GM12865 (cell line): ENCODE measurements at regions not wholly inside any gene's neighbourhood (a gene's known extent, or its start where the extent isn't known, plus 50 kb on each side); places are given as distances from the start of the nearest gene placed in this dataset.
"Not testable (repeated sequence)": the region's sequence is repeated elsewhere in the genome, so short reads cannot be mapped to it uniquely, and the experiment has no call there.

Experiments
- DNase-seq: peaks from one replicate; pipeline ENCODE4 v3.0.0; 2010; ENCODE audit warnings: low read depth
- H3K4me3 ChIP-seq: 2 replicates; pipeline ENCODE4 v1.5.1; 2011; ENCODE audit warnings: mild to moderate bottlenecking, low read depth, low read length, control low read depth
- TF ChIP-seq, protein P1 (sequence below): IDR thresholded peaks from 2 replicates; pipeline ENCODE4 v1.5.1; 2011; ENCODE audit warnings: low read length, control low read depth, low read depth, inconsistent platforms; ENCODE audit not compliant: insufficient read depth; ENCODE audit errors: missing control alignments

DNA sequence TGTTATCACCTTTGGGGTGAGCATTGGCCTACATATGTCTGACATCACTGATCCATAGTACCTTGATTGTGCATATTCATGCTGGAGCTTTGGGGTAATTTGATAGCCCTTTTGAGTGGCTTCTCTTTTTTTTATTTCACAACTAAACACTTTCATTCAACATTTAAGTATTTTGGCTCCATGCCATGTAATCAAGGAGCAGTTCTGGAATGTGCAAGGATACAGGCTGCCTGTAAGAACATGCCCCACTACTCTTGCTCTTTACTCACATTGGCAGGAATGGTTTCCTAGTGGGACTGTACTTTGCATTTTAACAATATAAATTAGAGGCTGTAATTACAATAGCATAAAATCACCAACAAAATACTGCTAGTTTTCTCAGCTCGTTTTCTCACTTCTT is 300.7 kb upstream of the SPAG17 start:
- no peak for DNase-seq
- TF ChIP-seq, protein P1, sequence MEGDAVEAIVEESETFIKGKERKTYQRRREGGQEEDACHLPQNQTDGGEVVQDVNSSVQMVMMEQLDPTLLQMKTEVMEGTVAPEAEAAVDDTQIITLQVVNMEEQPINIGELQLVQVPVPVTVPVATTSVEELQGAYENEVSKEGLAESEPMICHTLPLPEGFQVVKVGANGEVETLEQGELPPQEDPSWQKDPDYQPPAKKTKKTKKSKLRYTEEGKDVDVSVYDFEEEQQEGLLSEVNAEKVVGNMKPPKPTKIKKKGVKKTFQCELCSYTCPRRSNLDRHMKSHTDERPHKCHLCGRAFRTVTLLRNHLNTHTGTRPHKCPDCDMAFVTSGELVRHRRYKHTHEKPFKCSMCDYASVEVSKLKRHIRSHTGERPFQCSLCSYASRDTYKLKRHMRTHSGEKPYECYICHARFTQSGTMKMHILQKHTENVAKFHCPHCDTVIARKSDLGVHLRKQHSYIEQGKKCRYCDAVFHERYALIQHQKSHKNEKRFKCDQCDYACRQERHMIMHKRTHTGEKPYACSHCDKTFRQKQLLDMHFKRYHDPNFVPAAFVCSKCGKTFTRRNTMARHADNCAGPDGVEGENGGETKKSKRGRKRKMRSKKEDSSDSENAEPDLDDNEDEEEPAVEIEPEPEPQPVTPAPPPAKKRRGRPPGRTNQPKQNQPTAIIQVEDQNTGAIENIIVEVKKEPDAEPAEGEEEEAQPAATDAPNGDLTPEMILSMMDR = no peak
- no peak overlapping the region for H3K4me3 ChIP-seq

DNA sequence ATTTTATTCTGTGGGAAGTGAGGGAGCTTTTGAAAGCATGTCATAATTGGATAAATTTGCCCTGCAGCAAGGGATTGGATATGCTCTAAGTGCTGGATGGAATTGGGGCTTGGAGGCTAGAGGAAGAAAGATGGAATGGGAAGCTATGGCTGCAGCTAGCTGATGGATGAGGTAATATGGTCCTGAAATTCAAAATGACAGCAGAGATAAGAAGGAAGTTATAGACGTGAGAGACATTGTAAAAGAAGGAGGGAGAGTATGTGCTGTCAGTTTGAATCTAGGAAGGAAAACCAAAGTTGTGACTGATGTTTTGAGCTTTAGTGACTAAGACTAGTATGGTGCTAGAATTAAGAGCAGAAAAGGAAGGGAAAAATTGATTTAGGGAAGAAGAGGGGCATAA is 299.9 kb upstream of the SPAG17 start:
- TF ChIP-seq, protein P1 = no peak
- DNase-seq = no peak
- no peak overlapping the region for H3K4me3 ChIP-seq

DNA sequence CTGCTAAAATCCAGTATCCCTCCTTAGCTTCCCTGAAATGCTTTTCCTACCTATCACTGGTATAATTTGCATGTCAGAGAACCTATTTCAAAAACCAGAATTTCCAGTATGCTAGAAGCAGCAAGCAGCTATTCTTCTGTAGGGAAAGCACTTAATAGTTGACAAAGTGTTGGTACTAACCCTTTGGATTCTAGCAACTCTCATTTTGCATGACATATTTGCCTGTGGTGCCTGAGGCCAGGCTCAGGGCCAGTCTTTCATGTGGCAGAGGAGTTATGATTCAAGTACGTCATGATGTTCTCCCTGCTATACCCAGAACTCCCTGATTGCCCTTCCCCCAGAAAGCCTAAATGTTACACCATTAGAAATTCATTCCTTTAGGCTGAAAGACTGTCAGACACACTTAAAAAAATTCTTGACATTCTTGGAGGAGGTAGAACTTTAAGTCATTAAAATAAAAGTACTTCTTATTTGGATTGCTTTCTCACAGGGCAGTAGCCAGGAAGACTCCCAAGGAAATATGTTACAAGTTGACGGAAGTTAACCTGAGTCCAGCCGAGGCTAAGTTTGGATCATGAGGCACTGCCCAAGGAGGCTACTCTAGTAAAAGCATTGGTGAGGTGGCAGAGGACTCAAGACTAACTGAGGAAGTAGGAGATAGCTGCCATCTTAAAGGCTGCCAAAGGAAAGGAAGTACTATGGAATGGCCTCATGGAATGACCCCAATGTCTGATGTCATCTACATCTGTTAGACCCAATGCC is 298.4 kb upstream of the SPAG17 start:
- no peak for DNase-seq
- H3K4me3 ChIP-seq = no peak overlapping the region
- TF ChIP-seq, protein P1 = no peak

DNA sequence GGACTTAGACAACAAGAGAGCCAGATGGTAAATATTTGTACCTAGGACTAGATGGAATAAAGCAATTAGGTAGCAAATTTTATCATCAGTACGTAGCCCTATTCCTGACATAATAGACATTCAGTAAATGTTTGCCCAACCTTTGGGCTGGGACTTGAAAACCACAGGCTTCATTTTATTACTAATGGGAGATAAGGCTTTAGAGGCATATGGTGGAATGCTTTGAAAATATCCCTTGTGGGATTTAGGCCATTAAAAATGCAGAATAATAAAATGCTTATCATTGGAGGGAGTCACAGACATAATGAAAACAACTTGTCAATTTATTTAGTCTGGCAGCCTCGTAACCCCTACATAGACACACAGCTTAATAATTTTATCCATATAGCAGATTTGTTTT is 296.1 kb upstream of the SPAG17 start:
- TF ChIP-seq, protein P1 = no peak
- no peak for DNase-seq
- H3K4me3 ChIP-seq = no peak overlapping the region

DNA sequence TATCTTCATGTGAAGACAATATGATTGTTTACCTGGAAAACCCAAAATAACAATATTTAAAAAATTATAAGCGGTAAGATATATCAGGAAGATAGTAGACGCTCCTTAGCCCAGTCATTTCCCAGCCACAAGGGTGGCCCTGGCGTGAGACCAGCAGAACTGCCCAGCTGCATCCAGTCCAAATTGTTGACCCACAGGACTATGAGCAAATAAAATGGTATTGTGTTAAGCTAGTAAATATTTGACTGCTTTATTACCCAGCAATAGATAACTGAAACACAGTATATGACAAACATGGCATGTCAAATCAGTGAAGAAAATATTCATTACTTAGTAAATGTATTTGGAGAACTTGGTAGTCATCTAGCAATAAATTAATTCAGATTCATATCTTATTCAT is 294.3 kb upstream of the SPAG17 start:
- DNase-seq = no peak
- TF ChIP-seq, protein P1 = no peak
- H3K4me3 ChIP-seq = no peak overlapping the region

DNA sequence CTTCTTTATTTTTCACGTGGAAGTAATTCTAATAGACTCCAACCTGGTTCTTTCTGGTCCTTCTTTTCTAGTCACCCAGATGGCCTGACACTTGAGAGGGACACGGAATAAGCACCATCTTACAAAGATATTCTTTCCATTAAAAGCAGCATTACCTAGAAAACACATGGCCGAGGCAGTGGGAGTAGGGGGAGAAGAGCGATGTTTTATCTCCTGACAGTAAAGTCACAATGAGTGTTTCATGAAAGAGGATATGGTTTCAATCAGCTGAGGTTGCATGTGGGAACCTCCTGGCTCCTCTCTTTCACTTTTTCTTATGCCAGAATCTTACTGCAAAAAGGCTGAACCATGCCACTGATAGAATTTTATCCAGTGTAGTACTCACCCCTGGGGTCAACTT is 288.8 kb upstream of the SPAG17 start:
- TF ChIP-seq, protein P1 = no peak
- DNase-seq = no peak
- no peak overlapping the region for H3K4me3 ChIP-seq

DNA sequence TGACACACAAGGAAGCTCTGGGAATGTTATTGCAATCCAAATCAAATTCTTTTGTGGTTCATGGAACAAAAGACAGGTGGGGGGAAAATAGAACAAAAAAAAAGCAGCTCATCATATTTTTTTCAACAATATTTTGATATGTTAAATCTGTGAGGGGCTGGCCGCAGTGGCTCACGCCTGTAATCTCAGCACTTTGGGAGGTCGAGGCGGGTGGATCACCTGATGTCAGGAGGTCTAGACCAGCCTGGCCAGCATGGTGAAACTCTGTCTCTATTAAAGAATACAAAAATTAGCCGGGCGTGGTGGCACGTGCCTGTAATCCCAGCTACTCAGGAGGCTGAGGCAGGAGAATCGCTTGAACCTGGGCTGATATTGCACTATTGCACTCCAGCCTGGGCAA is 279.4 kb upstream of the SPAG17 start:
- DNase-seq, H3K4me3 ChIP-seq: not testable (repeated sequence)
